ENCODE measurements at regions not wholly inside any gene's neighbourhood (a gene's known extent, or its start where the extent isn't known, plus 50 kb on each side); places are given as distances from the start of the nearest gene placed in this dataset.

DNA sequence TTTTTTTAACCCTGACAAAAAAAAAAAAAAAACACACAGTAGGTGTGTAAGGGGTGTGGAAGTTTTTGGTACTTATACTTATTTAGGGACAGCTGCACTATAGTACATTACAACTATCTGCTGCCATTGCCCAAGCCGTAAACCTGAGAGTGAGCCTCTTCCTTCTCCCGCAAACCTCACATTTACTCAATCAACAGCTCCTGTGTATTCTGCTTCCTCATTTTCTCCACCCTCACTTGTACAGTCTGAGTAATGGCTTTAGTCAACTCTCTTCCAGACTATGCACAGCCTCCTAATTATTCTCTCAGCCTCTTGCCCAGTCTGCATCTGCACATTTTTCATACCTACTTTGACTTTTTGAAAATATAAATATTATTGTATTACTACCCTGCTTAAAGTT is 362.0 kb downstream of the ADAM29 start (continued):
- TF ChIP-seq HDAC6 (IDR thresholded peaks at IDR 0.05; ENCODE audit: low read depth, low read length), result no peak
- TF ChIP-seq ZNF274 (IDR thresholded peaks at IDR 0.05; ENCODE audit: borderline replicate concordance, extremely low read depth, low read length), result no peak

Measured in H1 (cell line).